OCI-LY3 (cell line): ENCODE measurements at regions not wholly inside any gene's neighbourhood (a gene's known extent, or its start where the extent isn't known, plus 50 kb on each side); places are given as distances from the start of the nearest gene placed in this dataset.

Experiments
- EZH2phosphoT487 ChIP-seq: fragments of 200-600 bp; shearing (Covaris generic); IDR thresholded peaks from 2 replicates; pipeline ENCODE4 v1.6.1; 2018; ENCODE audit warnings: antibody characterized with exemption, mixed run types, low read depth
- TF ChIP-seq, protein P1 (sequence below): fragments of 200-600, 300-600 bp; sonication (generic); IDR thresholded peaks from 2 replicates; pipeline ENCODE4 v1.5.1; 2014; ENCODE audit warnings: antibody characterized with exemption, low read length, low read depth

- TF ChIP-seq, protein P1, sequence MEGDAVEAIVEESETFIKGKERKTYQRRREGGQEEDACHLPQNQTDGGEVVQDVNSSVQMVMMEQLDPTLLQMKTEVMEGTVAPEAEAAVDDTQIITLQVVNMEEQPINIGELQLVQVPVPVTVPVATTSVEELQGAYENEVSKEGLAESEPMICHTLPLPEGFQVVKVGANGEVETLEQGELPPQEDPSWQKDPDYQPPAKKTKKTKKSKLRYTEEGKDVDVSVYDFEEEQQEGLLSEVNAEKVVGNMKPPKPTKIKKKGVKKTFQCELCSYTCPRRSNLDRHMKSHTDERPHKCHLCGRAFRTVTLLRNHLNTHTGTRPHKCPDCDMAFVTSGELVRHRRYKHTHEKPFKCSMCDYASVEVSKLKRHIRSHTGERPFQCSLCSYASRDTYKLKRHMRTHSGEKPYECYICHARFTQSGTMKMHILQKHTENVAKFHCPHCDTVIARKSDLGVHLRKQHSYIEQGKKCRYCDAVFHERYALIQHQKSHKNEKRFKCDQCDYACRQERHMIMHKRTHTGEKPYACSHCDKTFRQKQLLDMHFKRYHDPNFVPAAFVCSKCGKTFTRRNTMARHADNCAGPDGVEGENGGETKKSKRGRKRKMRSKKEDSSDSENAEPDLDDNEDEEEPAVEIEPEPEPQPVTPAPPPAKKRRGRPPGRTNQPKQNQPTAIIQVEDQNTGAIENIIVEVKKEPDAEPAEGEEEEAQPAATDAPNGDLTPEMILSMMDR, result no peak
- no peak for TF ChIP-seq EZH2phosphoT487
These were observed 317.5 kb upstream of the THRB start for GRCh38 chr3:24812116-24812515.
